ENCODE measurements at regions not wholly inside any gene's neighbourhood (a gene's known extent, or its start where the extent isn't known, plus 50 kb on each side); places are given as distances from the start of the nearest gene placed in this dataset.

GRCh38 chr2:136392897-136393505 lies 275.1 kb upstream of the CXCR4 start:
- TF ChIP-seq EP300 (IDR thresholded peaks at IDR 0.05) = no peak
- no peak for TF ChIP-seq POLR2A (IDR thresholded peaks at IDR 0.05)
- TF ChIP-seq CTCF (IDR thresholded peaks at IDR 0.05) = no peak
- TF ChIP-seq POLR2AphosphoS5 (IDR thresholded peaks at IDR 0.05) = no peak

Measured in gastroesophageal sphincter (tissue), 3 donors.